Colon (tissue), 2 donors: ENCODE measurements at regions not wholly inside any gene's neighbourhood (a gene's known extent, or its start where the extent isn't known, plus 50 kb on each side); places are given as distances from the start of the nearest gene placed in this dataset.

Source experiments
- FAIRE-seq: peaks from 2 replicates; lab custom pipeline; 2012; peaks lifted over from hg19 to GRCh38; lab: Jason Lieb, UNC
- donor health status: control.
- donor health status: control.

- FAIRE-seq, result no peak
Measured at GRCh38 chr14:26855077-26855753, 257.4 kb upstream of the NOVA1 start.

DNA sequence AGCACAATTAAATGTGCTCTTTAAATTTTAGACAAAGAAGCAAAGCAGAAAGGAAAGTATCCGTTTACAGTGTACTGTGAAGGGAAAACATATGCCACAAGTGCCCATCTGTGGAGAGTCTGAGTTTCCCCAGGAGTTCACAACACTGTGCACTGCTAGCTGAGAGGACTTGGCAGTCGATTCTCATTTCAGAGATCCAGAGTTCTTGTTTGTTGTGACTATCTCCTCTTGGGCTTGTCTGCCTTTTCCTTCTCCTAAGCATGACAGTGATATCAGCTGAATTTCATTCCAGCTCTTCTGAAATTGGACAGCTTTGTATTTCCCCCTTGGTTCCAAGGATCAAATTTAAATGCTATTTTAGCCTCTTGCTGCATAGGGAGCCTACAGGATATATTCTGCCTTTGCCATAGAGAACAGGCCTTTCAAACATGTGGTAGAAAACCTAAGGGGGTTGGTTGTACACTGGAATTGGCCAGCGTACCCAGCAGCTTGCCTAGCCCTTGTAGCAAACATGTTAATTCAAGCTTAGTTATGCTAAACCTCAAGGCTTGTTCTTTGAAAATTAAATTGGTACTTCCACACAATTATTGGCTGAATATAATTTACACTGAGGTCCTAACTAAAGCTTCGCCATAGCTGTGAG lies 259.2 kb upstream of the NOVA1 start:
- FAIRE-seq, result no peak

DNA sequence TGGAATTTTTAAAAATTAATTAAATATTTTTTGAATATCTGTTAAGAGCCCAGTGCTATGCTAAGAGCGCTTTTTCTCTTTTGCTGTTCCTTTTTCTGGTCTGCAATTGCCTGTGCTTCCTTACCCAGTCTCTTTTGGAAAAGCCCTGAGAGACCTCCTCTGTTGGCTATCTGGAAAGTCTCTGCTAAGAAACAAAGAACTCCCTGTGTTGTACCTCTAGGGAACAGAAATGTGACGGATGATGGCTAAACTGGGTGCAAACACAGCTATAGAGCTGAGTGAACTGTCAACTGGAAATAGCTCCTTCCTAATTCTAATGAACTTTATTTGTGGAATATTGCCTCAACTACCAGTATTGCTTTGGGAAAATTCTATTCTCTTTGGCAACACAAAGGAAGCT lies 261.6 kb upstream of the NOVA1 start:
- no peak for FAIRE-seq

DNA sequence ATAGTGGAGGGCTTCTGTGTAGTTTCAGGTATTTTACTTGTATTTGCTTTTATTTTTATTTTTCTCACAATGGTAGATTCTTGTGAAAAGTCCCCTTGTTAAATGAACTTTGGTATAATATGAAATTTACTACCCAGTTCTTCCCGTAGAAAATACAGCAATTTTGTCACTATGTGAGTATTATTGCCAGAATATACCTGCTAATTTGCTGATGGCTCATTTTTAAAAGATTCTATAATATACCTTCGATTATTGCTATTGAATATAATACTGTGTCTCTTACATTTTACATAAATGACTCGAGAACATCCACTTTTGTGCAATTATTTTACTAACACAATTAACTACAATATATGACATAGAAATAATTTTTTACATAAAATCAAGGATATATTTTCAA lies 262.3 kb upstream of the NOVA1 start:
- no peak for FAIRE-seq

DNA sequence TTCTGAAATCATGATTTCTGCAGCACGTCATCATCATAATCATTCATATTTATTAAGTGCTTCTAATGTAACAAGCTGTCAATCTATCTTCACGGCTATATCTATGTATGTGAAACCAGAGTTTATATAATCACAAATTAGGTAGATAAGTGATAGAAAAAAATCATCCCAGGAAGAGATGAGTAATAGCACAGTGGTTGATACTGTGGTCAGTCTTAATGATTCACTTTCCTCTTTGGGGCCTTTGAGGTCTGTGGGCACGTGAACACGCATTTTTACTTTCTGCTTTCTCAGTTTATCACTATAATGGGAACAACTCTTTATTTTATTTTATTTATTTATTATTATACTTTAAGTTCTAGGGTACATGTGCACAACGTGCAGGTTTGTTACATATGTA lies 265.9 kb upstream of the NOVA1 start:
- no peak for FAIRE-seq

DNA sequence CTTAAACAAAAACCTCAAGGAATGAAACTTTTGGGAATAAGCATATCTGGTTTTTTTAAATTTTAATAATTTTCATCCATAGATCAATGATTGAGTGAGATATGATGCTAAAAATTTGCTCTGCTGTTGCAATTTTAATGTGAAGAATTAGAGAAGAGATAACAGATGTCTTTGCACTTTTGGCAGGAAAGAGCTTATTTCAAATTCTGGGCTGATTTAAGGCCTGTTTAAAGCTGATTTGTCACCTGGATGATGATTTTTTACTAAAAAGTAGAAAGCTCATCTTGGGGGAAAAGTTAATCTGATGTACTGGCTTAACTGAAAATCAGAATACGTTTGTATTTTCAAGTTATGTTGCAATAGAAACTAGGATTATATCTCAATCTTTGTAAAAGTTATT lies 268.9 kb upstream of the NOVA1 start:
- FAIRE-seq, result no peak

DNA sequence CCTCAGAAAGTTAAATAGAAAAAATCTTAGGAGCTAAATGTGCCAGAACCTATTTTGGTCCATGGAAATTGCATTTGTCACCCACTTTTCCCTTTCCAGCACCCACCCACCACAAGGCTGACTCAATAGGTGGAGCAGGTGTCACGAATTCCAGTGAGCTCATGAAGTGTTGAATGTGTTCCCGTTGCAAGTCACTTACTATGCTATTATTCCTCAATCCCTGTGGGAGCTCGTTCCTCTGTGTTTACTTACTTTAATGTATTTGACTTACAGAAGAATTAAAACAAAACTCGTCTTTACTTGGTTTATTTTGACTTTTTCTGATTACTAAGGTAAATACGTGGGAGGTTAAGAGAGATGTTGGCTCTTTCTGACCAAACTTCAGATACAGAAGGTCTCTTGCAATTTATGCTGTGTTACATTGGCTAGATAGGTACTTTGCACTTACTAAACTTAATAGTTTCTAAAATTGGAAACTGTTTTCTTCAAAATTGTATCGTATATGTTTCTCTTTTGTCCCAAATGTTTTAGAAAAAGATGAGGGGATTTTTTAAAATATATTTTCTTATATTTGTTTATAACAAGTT lies 269.4 kb upstream of the NOVA1 start:
- no peak for FAIRE-seq

DNA sequence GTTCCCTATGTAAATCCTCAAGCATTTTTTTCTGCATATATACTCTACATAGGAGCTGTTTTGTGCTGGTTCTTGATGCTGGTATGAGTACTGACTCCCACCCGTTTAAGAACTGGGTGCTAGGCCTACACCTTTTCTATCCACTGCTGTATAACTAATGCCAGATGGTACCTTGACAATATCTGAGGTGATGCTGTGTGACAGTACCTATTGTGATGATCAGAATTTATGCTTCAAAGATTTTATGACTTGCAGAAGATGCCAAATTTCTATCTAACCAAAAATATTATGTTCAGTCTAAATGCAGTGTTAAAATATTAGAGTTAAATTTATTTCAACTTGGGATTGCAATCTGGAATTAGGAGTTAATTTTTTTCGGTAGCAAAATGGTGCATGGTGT lies 272.3 kb upstream of the NOVA1 start:
- no peak for FAIRE-seq

DNA sequence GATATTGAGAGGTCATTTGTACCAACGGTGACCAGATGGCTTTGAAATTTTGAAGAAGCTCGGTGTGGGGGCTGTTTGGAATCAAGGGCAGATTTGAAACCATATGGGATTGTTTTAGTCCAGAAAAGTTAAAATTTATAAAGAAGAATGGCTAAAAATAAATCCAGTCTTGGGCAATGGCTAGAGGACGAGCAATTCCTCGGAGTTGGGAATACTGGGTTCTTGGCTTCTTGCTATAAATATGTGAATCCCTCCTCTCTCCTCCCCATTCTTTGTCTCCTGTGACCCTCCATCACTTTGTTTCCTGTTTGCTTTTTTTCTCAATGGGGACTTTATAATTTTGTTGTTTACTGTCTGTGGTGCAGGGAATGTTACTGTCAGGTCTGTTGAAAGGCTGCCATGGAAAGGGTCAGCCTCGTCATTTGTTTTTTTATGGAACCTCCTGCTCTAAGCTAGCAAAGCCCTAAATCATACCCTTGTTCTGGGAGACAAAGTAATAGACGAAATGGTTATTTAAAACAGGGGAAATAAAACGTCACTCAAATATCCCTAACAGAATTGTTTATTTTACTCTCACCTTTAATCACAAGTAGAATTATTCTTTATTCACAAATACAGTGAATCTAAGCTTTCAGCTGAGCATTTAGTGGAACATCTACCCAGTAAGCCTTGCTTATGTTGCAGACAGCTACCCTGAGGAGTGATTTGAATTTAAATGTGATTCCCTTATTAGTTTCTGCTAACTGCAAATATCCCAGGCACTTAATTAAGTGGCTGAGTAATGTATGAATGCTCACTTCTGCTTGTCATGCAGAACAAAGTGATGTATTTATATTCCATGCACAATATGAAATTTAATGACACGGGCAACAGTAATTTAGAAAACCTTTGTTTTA lies 273.1 kb upstream of the NOVA1 start:
- no peak for FAIRE-seq

DNA sequence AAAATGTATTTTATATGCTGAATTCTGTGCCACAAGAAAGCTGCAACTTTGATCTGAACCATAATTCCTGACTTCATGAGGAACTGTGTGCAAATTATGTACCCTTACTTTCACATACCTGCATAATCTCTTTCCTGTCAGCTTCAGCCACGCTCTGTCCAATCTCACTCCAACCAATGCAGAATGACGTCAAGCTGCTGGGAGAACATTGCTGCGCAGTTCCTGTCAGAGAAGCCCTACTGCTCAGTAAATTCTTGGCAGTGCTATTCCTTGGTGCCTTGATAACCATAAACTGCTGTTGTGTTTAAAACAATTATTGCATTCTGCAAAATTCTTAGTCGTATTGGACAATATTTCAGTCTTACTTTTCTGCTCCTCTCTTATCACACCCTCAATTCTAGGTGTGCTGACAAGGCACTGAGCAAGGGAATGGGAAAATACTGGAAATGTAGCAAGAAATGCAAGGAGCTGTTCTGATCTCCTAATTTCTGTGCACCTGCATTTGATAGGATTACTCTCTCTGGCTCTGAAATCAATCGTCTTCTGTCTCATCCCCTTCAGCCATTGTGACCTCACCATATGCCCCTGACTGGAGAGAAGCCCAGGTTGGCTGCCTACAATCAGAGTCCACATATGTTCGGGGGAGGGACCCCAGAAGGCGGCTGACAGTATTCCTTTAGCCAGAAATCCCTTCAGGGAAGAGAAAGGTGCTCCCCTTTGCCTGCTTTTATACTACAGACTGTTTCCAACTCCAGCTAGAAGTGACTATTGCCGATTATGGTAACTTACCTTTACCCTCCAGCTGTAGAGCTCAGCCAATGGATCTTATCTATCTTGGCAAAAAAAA lies 274.9 kb upstream of the NOVA1 start:
- FAIRE-seq, result no peak

DNA sequence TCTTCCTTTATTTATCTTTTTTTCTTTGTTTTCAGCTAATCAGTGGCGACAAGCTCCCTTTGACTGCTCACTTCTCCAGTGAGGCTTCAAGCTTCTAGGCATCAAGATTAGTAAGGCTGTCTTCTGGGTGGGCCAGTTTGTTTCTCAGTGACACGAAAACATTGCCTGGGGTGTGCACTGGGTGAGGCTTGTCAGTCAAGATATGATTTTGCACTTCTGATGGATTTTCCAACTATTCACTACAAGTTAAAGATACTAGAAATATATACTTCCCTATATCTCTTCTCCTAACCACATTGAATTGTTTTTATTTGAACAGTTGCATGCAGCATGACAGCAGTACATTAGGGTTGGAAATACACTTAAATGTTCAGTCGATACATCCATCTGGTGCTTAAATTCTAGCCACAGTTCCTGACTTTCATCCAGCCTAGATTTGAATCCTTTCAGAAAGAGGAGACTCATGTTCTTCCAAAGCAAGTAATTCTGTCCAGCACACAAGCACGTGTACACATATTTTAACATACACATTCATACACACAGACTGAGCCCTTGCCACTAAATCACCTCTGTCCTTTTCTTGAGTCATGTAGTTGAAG lies 275.6 kb upstream of the NOVA1 start:
- no peak for FAIRE-seq

DNA sequence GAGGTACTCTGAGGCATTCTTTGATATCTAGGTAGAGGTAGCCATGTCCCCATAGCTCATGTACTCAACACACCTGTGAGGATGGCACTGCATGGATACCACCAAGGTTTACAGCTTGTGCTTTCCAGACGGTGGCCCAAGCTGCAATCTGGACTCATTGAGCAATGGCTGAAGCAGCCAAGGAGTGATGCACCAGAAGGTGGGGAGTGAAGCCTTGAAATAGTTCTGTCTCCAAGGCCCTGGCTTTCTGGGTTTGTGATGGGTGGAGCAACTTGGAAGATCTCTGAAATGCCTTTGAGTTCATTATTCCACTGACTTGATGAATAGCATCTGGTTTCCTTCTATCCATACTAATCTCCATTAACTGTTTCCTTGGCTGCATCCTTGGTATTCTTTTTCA lies 290.0 kb upstream of the NOVA1 start:
- no peak for FAIRE-seq

DNA sequence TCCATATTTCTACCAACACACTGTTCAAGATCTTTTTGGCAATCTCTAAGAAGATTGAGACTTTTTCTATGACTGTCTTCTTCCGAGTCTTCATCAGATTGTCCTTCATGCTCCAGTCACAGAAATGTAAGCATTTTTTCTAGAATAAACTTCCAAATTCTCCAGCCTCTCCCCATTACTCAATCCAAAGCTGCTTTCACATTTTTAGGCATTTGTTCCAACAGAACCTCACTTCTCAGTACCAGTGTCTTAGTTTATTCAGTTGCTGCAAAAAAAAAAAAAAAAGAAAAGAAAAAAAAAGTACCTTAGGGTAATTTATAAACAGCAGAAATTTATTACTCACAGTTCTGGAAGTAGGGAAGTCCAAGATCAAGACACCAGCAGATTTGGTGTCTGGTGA lies 290.8 kb upstream of the NOVA1 start:
- no peak for FAIRE-seq

DNA sequence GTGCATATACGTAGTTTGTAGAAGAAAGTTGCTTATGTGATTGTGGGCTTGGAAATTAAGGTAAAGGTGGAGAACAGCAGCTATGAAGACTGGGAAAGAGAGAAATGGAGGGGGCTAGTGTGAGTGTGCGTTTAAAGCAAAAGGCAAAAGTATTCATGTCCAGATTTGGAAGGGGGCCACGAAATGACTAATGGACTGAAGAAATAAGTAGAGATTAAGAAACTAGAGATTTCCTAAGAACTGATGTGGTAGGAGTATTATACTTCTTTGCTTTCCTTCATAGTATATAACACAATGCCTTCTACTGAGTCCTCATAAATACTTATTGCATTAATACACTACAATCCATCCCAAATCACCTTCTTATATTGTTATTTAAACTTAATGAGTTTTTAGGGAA lies 298.6 kb upstream of the NOVA1 start:
- FAIRE-seq, result no peak

- FAIRE-seq, result no peak
Measured at GRCh38 chr14:26897196-26897595, 299.4 kb upstream of the NOVA1 start.

DNA sequence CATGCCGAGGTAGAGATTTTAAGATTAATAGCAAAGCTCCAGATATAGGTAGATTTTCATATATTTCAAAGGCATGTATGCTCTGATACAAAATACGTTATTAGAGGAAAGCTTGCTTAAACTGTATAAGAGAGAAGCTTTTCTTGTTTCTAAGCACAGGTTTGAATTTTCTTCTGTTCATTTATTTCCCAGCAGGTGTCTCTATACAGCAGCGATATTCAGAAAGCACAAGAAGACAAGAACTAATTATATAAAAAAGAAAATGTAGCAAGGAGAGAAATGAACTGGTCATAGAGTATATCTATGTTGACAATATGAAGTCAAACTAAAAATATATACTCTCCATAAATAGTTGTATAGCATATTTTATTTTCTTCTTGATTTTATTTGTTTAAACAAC lies 307.4 kb upstream of the NOVA1 start:
- no peak for FAIRE-seq

DNA sequence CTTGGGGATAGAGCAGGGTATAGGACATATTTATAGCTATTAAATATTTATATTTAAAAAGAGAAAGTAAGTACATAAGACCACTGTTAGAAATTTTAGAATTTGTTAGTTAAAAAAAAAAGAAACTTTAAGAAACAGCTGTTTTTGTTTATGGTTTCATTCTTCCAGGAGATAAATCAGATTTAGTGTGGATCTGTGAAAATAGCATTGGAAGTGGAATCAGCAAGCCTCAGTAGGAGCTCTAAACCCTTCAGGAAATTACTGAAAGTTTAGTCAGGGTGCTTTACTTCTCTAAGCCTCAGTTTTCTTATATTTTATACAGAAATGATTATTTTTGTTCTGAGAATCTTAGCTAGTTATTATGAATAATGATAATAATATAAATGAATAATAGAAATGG lies 316.0 kb upstream of the NOVA1 start:
- FAIRE-seq, result no peak

DNA sequence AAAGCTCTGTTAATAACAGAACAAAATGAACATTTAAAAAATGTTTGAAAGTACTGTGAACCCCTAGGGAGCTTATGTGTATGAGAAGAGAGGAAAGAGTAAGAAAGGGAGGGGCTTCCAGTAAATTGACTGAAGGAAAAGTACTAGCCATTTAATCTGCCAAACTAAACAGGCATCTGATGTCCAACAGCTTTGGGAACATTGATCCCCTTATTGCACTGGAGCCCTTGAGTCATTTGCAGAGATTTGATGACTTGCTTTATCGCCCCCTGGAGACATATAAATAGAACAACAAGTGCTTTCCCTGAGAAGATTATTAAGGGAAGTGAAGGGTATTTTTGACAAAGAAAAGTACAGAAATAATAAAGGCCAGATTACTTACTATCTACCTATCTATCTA lies 319.3 kb upstream of the NOVA1 start:
- no peak for FAIRE-seq

GRCh38 chr14:26925876-26926584 lies 328.2 kb upstream of the NOVA1 start:
- no peak for FAIRE-seq

GRCh38 chr14:26926585-26926984 lies 328.8 kb upstream of the NOVA1 start:
- FAIRE-seq, result no peak

GRCh38 chr14:26928019-26928418 lies 330.2 kb upstream of the NOVA1 start:
- no peak for FAIRE-seq
